DND-41 (cell line): ENCODE measurements at regions not wholly inside any gene's neighbourhood (a gene's known extent, or its start where the extent isn't known, plus 50 kb on each side); places are given as distances from the start of the nearest gene placed in this dataset.

ENCODE experiments used
- ATAC-seq: fragments of 200-7000 bp; cut with Tn5 transposase; 3 replicates; pipeline ENCODE4 v1.9.1; 2021; ENCODE audit warnings: low read depth; ENCODE audit not compliant: insufficient read depth
- DNase-seq: peaks from one replicate; pipeline ENCODE4 v3.0.0-alpha.2; 2020
- H2AFZ ChIP-seq: 2 replicates; pipeline ENCODE4 v1.6.0; 2012; ENCODE audit warnings: low read depth, low read length
- H3K27ac ChIP-seq: 2 replicates; pipeline ENCODE4 v1.5.1; 2012; ENCODE audit warnings: low read length, inconsistent platforms
- H3K27me3 ChIP-seq: fragments of 200-600 bp; sonication (generic); 2 replicates; pipeline ENCODE4 v1.6.0; 2012; ENCODE audit warnings: low read length, mild to moderate bottlenecking, inconsistent platforms; ENCODE audit not compliant: insufficient read depth, poor library complexity
- H3K36me3 ChIP-seq: 2 replicates; pipeline ENCODE4 v1.5.1; 2012; ENCODE audit warnings: low read length, inconsistent platforms; ENCODE audit not compliant: insufficient read depth
- H3K4me1 ChIP-seq: 2 replicates; pipeline ENCODE4 v1.5.1; 2012; ENCODE audit warnings: mild to moderate bottlenecking, low read length; ENCODE audit not compliant: insufficient read depth
- H3K4me2 ChIP-seq: 2 replicates; pipeline ENCODE4 v1.6.0; 2012; ENCODE audit warnings: mild to moderate bottlenecking, moderate library complexity, low read length, inconsistent platforms; ENCODE audit not compliant: insufficient read depth
- H3K4me3 ChIP-seq, 2 experiments: fragments of 200-600 bp in 1 of 2; shearing (Covaris generic) in 1 of 2; 2 replicates each; pipeline ENCODE4 v1.5.1; 2012 to 2016; ENCODE audit warnings: inconsistent platforms in 2 of 2, low read length in 2 of 2, mild to moderate bottlenecking in 2 of 2, low read depth in 1 of 2, moderate library complexity in 1 of 2
- H3K79me2 ChIP-seq: 2 replicates; pipeline ENCODE4 v1.6.0; 2012; ENCODE audit warnings: low read length, inconsistent platforms; ENCODE audit not compliant: insufficient read depth
- H3K9ac ChIP-seq: 2 replicates; pipeline ENCODE4 v1.6.0; 2012; ENCODE audit warnings: low read depth, mild to moderate bottlenecking, inconsistent platforms, low read length, moderate library complexity
- H3K9me3 ChIP-seq: 2 replicates; pipeline ENCODE4 v1.5.1; 2012; ENCODE audit warnings: low read length, moderate library complexity, mild to moderate bottlenecking, inconsistent platforms; ENCODE audit not compliant: insufficient read depth, severe bottlenecking
- H4K20me1 ChIP-seq: 2 replicates; pipeline ENCODE4 v1.6.0; 2012; ENCODE audit warnings: low read length; ENCODE audit not compliant: insufficient read depth
- EZH2 ChIP-seq: IDR thresholded peaks from 3 replicates; pipeline ENCODE4 v1.6.1; 2012; ENCODE audit warnings: borderline replicate concordance, low read depth, mild to moderate bottlenecking, moderate library complexity, low read length, inconsistent platforms; ENCODE audit not compliant: severe bottlenecking
- TF ChIP-seq, protein P1 (sequence below): IDR thresholded peaks from 2 replicates; pipeline ENCODE4 v1.5.1; 2012; ENCODE audit warnings: borderline replicate concordance, low read length, moderate library complexity, mild to moderate bottlenecking; ENCODE audit not compliant: poor library complexity, severe bottlenecking; ENCODE audit errors: extremely low read depth

- Histone ChIP-seq H3K4me1 (no peaks in the 10 kb centered on the region), H3K4me2 (no peak overlapping the region), H3K27ac (no peak overlapping the region), H4K20me1 (no peaks in the 10 kb centered on the region), H3K36me3 (no peaks in the 10 kb centered on the region), H3K79me2 (no peaks in the 10 kb centered on the region), H3K27me3 (no peaks in the 10 kb centered on the region), H3K9ac (no peak overlapping the region), H2AFZ (no peak overlapping the region), H3K9me3 (no peaks in the 10 kb centered on the region), H3K4me3 (no peak overlapping the region)
- no peak for DNase-seq
- ATAC-seq, result no peak
- TF ChIP-seq, protein P1, sequence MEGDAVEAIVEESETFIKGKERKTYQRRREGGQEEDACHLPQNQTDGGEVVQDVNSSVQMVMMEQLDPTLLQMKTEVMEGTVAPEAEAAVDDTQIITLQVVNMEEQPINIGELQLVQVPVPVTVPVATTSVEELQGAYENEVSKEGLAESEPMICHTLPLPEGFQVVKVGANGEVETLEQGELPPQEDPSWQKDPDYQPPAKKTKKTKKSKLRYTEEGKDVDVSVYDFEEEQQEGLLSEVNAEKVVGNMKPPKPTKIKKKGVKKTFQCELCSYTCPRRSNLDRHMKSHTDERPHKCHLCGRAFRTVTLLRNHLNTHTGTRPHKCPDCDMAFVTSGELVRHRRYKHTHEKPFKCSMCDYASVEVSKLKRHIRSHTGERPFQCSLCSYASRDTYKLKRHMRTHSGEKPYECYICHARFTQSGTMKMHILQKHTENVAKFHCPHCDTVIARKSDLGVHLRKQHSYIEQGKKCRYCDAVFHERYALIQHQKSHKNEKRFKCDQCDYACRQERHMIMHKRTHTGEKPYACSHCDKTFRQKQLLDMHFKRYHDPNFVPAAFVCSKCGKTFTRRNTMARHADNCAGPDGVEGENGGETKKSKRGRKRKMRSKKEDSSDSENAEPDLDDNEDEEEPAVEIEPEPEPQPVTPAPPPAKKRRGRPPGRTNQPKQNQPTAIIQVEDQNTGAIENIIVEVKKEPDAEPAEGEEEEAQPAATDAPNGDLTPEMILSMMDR, result no peak
- no peak for TF ChIP-seq EZH2
These were observed 249.4 kb upstream of the PDZRN3 start for GRCh38 chr3:73874161-73874560.

GRCh38 chr3:73868688-73869315, 244.1 kb upstream of the PDZRN3 start:
- no peaks in the 10 kb centered on the region for H3K9me3 ChIP-seq
- DNase-seq (peak; percentile 6), ATAC-seq (no peak)
- H3K79me2 ChIP-seq, result no peaks in the 10 kb centered on the region
- no peaks in the 10 kb centered on the region for H3K27me3 ChIP-seq
- H3K4me1 ChIP-seq, result no peaks in the 10 kb centered on the region
- no peak overlapping the region for H3K4me3 ChIP-seq
- no peak overlapping the region for H3K9ac ChIP-seq
- H4K20me1 ChIP-seq, result no peaks in the 10 kb centered on the region
- H2AFZ ChIP-seq, result no peak overlapping the region
- H3K4me2 ChIP-seq, result no peak overlapping the region
- H3K36me3 ChIP-seq, result no peaks in the 10 kb centered on the region
- TF ChIP-seq EZH2, result no peak
- TF ChIP-seq, protein P1, result peak; percentile 62
- H3K27ac ChIP-seq, result no peak overlapping the region

GRCh38 chr3:73867524-73867923, 242.8 kb upstream of the PDZRN3 start:
- Histone ChIP-seq H3K27ac (no peak overlapping the region), H3K9me3 (no peaks in the 10 kb centered on the region), H2AFZ (no peak overlapping the region), H3K4me2 (no peak overlapping the region), H3K9ac (no peak overlapping the region), H3K27me3 (no peaks in the 10 kb centered on the region), H3K36me3 (no peaks in the 10 kb centered on the region), H3K4me3 (no peak overlapping the region), H3K4me1 (no peaks in the 10 kb centered on the region), H4K20me1 (no peaks in the 10 kb centered on the region), H3K79me2 (no peaks in the 10 kb centered on the region)
- no peak for TF ChIP-seq EZH2
- TF ChIP-seq, protein P1, result no peak
- ATAC-seq, result no peak
- DNase-seq, result no peak

DNA sequence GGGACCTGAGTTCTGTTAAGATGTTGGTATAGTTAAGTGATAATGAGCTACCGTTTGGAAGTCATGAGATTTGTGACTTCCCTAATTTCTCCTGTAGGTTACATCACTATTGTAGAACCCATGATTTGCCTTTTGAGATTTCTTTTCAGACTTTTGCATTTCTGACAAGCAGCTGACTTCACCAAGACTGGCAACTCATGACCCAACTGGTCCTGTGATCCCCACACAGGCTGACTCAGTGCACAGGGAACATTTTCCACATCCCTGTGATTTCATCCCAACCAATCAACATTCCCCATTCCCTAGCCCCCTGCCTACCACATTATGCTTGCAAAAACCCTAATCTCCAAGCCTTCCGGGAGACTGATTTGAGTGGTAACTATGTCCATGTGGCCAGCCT, 242.1 kb upstream of the PDZRN3 start:
- Histone ChIP-seq H4K20me1 (no peaks in the 10 kb centered on the region), H3K4me1 (no peaks in the 10 kb centered on the region), H3K4me2 (no peak overlapping the region), H3K9me3 (no peaks in the 10 kb centered on the region), H3K9ac (no peak overlapping the region), H2AFZ (no peak overlapping the region), H3K27ac (no peak overlapping the region), H3K27me3 (no peaks in the 10 kb centered on the region), H3K36me3 (no peaks in the 10 kb centered on the region), H3K4me3 (no peak overlapping the region), H3K79me2 (no peaks in the 10 kb centered on the region)
- no peak for ATAC-seq
- TF ChIP-seq, protein P1, result no peak
- no peak for TF ChIP-seq EZH2
- no peak for DNase-seq
